Stimulated activated naive B cell treated with anti-CD40 and anti-IgM and Interleukin-4, amounts not matched to agents 10 μg/mL and 1 μg/mL and 100 μg/mL, for 72 hours (primary cell): ENCODE measurements at regions not wholly inside any gene's neighbourhood (a gene's known extent, or its start where the extent isn't known, plus 50 kb on each side); places are given as distances from the start of the nearest gene placed in this dataset.

Experiments used
- ATAC-seq, 2 donors: fragments of 150-1000 bp; cut with Tn5 transposase; replicated peaks; 2 replicates each; pipeline ENCODE4 v1.10.0; 2021; ENCODE audit warnings: moderate library complexity in 1 of 2
- DNase-seq: peaks from one replicate; pipeline ENCODE4 v3.0.0; 2021
- H3K27ac Mint-ChIP-seq: one replicate; pipeline ENCODE4 v1.8.0; 2022; ENCODE audit warnings: mild to moderate bottlenecking, mixed read lengths
- H3K27me3 Mint-ChIP-seq, 2 donors: one replicate each; pipeline ENCODE4 v1.8.0; 2022; ENCODE audit warnings: mixed read lengths in 2 of 2
- H3K36me3 Mint-ChIP-seq, 2 donors: one replicate each; pipeline ENCODE4 v1.8.0; 2022; ENCODE audit warnings: mixed read lengths in 2 of 2, mild to moderate bottlenecking in 1 of 2
- H3K4me1 Mint-ChIP-seq, 2 donors: one replicate each; pipeline ENCODE4 v1.8.0; 2022; ENCODE audit warnings: mixed read lengths in 2 of 2, mild to moderate bottlenecking in 1 of 2
- H3K4me3 Mint-ChIP-seq, 2 donors: one replicate each; pipeline ENCODE4 v1.8.0; 2022; ENCODE audit warnings: mild to moderate bottlenecking in 2 of 2, mixed read lengths in 2 of 2, moderate library complexity in 1 of 2
- H3K9me3 Mint-ChIP-seq, 2 donors: one replicate each; pipeline ENCODE4 v1.8.0; 2022; ENCODE audit warnings: mixed read lengths in 2 of 2, mild to moderate bottlenecking in 1 of 2

GRCh38 chr12:115468087-115468510 lies 784.1 kb upstream of the TBX3 start:
- Mint-ChIP-seq H3K27ac (no peak overlapping the region), H3K9me3 (peaks cover 0 to 4% of the 10 kb centered on the region in 2 donors), H3K4me3 (no peak overlapping the region), H3K27me3 (peaks cover 4 to 19% of the 10 kb centered on the region in 2 donors), H3K4me1 (no peaks in the 10 kb centered on the region), H3K36me3 (no peaks in the 10 kb centered on the region)
- no peak for ATAC-seq
- DNase-seq = no peak

DNA sequence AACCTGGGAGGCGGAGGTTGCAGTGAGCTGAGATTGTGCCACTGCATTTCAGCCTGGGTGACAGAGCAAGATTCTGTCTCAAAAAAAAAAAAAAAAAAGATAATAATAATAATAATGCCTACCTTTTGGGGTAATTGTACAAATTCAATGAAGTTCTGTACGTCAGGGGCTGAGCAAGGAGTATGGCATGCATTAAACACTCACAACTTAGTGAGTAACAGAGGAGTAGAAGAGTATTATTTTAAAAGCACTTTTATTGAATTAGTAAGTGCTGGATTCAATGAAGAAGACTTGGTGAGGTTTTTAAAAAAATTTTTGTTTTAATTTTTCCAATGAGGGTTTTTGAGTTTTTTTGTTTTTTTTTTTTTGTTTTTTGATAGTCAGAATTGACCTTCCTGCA lies 783.6 kb upstream of the TBX3 start:
- Mint-ChIP-seq H3K27me3 (peaks cover 4 to 19% of the 10 kb centered on the region in 2 donors), H3K9me3 (peaks cover 0 to 4% of the 10 kb centered on the region in 2 donors), H3K27ac (no peak overlapping the region), H3K36me3 (no peaks in the 10 kb centered on the region), H3K4me3 (no peak overlapping the region), H3K4me1 (no peaks in the 10 kb centered on the region)
- ATAC-seq (no peak), DNase-seq (no peak)

DNA sequence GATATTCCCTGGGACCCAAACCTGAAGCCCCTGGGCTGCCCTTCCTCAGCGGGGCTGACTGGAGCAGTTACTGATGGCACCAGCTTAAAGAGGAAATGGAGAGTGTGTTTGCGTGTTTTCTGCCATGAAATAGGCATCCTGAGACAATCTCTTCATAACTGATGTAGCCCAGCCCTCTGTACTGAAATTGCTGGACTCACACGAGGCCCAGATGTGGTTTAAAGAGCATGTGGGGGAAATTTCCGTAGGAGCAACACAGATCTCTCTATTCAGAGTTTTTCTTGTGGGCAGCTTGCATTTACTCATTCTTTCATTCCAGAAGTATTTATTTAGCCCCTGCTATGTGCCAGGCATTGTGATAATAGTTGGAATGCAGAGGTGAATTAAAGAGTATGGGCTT lies 782.1 kb upstream of the TBX3 start:
- no peak for ATAC-seq
- peaks cover 1 to 4% of the 10 kb centered on the region in 2 donors for H3K9me3 Mint-ChIP-seq
- H3K27ac Mint-ChIP-seq = no peak overlapping the region
- DNase-seq = no peak
- H3K27me3 Mint-ChIP-seq = peaks cover 4 to 19% of the 10 kb centered on the region in 2 donors
- no peaks in the 10 kb centered on the region for H3K4me1 Mint-ChIP-seq
- H3K36me3 Mint-ChIP-seq = no peaks in the 10 kb centered on the region
- H3K4me3 Mint-ChIP-seq = no peak overlapping the region

DNA sequence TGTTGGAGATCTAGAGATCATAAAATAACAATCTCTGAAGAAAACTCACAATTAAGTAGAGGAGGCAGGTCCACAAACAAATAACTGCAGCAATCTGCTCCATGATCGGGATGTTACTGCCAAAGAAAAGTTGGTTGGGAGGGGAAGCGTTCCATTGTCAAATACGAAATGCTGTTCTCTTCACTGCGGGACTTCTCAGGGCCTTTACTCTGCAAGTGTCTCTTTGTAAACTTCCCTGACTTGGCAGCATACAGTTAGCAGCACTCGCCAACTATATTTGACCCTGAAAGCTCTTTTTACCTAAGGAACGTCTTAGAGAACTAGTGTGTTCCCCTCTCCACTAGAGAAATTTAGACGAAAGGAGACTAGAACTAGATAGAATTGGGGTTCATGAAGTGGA lies 780.7 kb upstream of the TBX3 start:
- H3K27me3 Mint-ChIP-seq = peaks cover 4 to 12% of the 10 kb centered on the region in 2 donors
- no peak overlapping the region for H3K4me3 Mint-ChIP-seq
- ATAC-seq = no peak
- H3K36me3 Mint-ChIP-seq = no peaks in the 10 kb centered on the region
- H3K4me1 Mint-ChIP-seq = no peaks in the 10 kb centered on the region
- H3K27ac Mint-ChIP-seq = no peak overlapping the region
- DNase-seq = no peak
- H3K9me3 Mint-ChIP-seq = peaks cover 1 to 4% of the 10 kb centered on the region in 2 donors

DNA sequence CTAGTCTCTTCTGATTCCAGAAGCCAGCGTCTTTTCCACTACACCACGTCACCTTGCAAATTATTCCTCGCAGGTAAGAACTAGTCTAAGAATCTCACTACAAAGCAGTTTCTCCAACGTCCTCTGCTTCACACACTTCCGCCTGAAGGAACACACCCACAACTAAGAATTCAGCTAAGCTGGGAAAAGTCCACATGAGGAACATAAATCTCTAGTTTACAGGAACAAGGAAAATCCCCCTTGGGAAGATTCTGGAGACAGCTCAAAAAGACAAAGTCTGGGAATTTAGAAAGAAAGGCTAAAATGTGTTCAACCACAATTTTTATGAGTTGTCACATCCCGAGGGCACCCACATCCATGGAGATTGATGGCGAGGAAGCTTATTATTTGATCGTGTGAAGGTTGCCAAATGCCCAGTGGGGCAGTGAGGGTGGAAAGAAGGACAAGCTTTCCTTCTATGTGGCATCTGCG lies 780.2 kb upstream of the TBX3 start:
- Mint-ChIP-seq H3K9me3 (peaks cover 1 to 4% of the 10 kb centered on the region in 2 donors), H3K27me3 (peaks cover 4 to 7% of the 10 kb centered on the region in 2 donors), H3K4me3 (no peak overlapping the region), H3K36me3 (no peaks in the 10 kb centered on the region), H3K27ac (no peak overlapping the region), H3K4me1 (no peaks in the 10 kb centered on the region)
- ATAC-seq = no peak
- no peak for DNase-seq

DNA sequence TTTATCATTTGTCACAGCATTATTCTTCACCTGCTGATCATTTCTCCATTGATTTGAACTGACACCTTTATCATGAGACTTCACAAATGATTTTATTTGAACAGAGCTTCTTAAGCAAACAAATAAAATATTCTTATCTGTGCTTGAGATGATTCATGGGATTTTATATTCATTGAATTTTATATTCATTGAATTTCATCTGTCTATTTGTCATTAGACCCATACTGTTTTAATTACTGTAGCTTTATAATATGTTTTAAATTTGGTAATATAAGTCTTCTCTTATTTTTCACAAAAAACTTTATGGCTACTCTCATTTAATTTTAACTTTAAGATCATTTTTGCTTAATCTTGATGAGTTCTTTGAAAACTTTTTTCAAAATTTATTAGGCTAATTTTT lies 777.4 kb upstream of the TBX3 start:
- Mint-ChIP-seq H3K4me1 (no peaks in the 10 kb centered on the region), H3K9me3 (peaks cover 4 to 8% of the 10 kb centered on the region in 2 donors), H3K4me3 (no peak overlapping the region), H3K27me3 (peaks cover 4 to 7% of the 10 kb centered on the region in 2 donors), H3K27ac (no peak overlapping the region), H3K36me3 (no peaks in the 10 kb centered on the region)
- DNase-seq (no peak), ATAC-seq (no peak)

- no peak overlapping the region for H3K4me3 Mint-ChIP-seq
- no peak overlapping the region for H3K27ac Mint-ChIP-seq
- DNase-seq (no peak), ATAC-seq (no peak)
- H3K9me3 Mint-ChIP-seq = peaks cover 0 to 10% of the 10 kb centered on the region in 2 donors
- no peaks in the 10 kb centered on the region for H3K4me1 Mint-ChIP-seq
- H3K36me3 Mint-ChIP-seq = peaks cover 0 to under 1% of the 10 kb centered on the region in 2 donors
- peaks cover 6 to 11% of the 10 kb centered on the region in 2 donors for H3K27me3 Mint-ChIP-seq
These were observed 773.8 kb upstream of the TBX3 start for GRCh38 chr12:115457798-115458197.

GRCh38 chr12:115456946-115457689 lies 773.1 kb upstream of the TBX3 start:
- H3K9me3 Mint-ChIP-seq = peaks cover 0 to 9% of the 10 kb centered on the region in 2 donors
- DNase-seq (no peak), ATAC-seq (no peak)
- peaks cover 13 to 18% of the 10 kb centered on the region in 2 donors for H3K27me3 Mint-ChIP-seq
- H3K36me3 Mint-ChIP-seq = peaks cover 0 to 4% of the 10 kb centered on the region in 2 donors
- H3K4me3 Mint-ChIP-seq = no peak overlapping the region
- peaks cover 3 to 5% of the 10 kb centered on the region in 2 donors for H3K4me1 Mint-ChIP-seq
- no peak overlapping the region for H3K27ac Mint-ChIP-seq

- H3K4me1 Mint-ChIP-seq = peaks cover 4 to 5% of the 10 kb centered on the region in 2 donors
- ATAC-seq (no peak), DNase-seq (no peak)
- H3K36me3 Mint-ChIP-seq = peaks cover 0 to 4% of the 10 kb centered on the region in 2 donors
- no peak overlapping the region for H3K4me3 Mint-ChIP-seq
- H3K27me3 Mint-ChIP-seq = peaks cover 26 to 28% of the 10 kb centered on the region in 2 donors
- H3K9me3 Mint-ChIP-seq = peaks cover 0 to 10% of the 10 kb centered on the region in 2 donors
- no peak overlapping the region for H3K27ac Mint-ChIP-seq
These were observed 771.3 kb upstream of the TBX3 start for GRCh38 chr12:115455268-115455681.

GRCh38 chr12:115452751-115453281 lies 768.8 kb upstream of the TBX3 start:
- peaks cover 0 to 4% of the 10 kb centered on the region in 2 donors for H3K36me3 Mint-ChIP-seq
- peak overlapping the region in 1 of 2 donors; percentile 6 for H3K4me3 Mint-ChIP-seq
- peaks cover 0 to 8% of the 10 kb centered on the region in 2 donors for H3K9me3 Mint-ChIP-seq
- peaks cover 4 to 5% of the 10 kb centered on the region in 2 donors for H3K4me1 Mint-ChIP-seq
- H3K27me3 Mint-ChIP-seq = peaks cover 33 to 35% of the 10 kb centered on the region in 2 donors
- ATAC-seq = no peak
- H3K27ac Mint-ChIP-seq = no peak overlapping the region
- DNase-seq = no peak

GRCh38 chr12:115451780-115452736 lies 768.1 kb upstream of the TBX3 start:
- DNase-seq (no peak), ATAC-seq (peak; percentile 12 to 31)
- Mint-ChIP-seq H3K4me3 (peak overlapping the region in 1 of 2 donors; percentile 6), H3K36me3 (peaks cover 0 to 4% of the 10 kb centered on the region in 2 donors), H3K27ac (no peak overlapping the region), H3K4me1 (peaks cover 4 to 5% of the 10 kb centered on the region in 2 donors), H3K9me3 (peaks cover 0 to 5% of the 10 kb centered on the region in 2 donors), H3K27me3 (peaks cover 33 to 35% of the 10 kb centered on the region in 2 donors)

- DNase-seq = no peak
- peaks cover 0 to 2% of the 10 kb centered on the region in 2 donors for H3K9me3 Mint-ChIP-seq
- H3K36me3 Mint-ChIP-seq = peaks cover 0 to 4% of the 10 kb centered on the region in 2 donors
- H3K27me3 Mint-ChIP-seq = peaks cover 33 to 35% of the 10 kb centered on the region in 2 donors
- H3K4me1 Mint-ChIP-seq = peaks cover 4 to 5% of the 10 kb centered on the region in 2 donors
- H3K4me3 Mint-ChIP-seq = no peak overlapping the region
- no peak overlapping the region for H3K27ac Mint-ChIP-seq
- no peak for ATAC-seq
These were observed 767.3 kb upstream of the TBX3 start for GRCh38 chr12:115451151-115451779.

DNA sequence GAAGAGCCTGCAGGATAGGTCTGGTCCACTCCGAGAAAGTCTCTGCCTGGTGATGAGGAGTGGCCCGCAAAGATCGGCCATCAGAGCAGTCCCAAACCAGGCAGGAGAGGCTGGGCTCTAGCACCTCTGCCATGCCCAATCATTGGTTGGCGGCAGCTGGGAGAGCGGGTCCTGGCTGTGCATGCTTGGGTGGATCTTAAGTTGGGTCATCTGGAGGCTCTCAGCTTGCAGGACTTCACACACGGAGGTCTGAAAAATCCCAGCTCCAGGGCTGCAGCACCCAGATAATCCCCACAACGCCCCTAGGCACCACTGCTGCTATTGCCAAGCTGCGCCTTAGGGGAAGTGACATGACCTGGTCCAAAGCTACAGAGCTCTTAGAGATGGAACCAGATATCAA lies 766.7 kb upstream of the TBX3 start:
- ATAC-seq = no peak
- H3K4me3 Mint-ChIP-seq = no peak overlapping the region
- DNase-seq = no peak
- H3K4me1 Mint-ChIP-seq = peaks cover 4 to 5% of the 10 kb centered on the region in 2 donors
- no peak overlapping the region for H3K27ac Mint-ChIP-seq
- peaks cover 0 to 1% of the 10 kb centered on the region in 2 donors for H3K9me3 Mint-ChIP-seq
- peaks cover 31 to 33% of the 10 kb centered on the region in 2 donors for H3K27me3 Mint-ChIP-seq
- peaks cover 0 to 4% of the 10 kb centered on the region in 2 donors for H3K36me3 Mint-ChIP-seq
